GM21825 (cell line): ENCODE measurements at regions not wholly inside any gene's neighbourhood (a gene's known extent, or its start where the extent isn't known, plus 50 kb on each side); places are given as distances from the start of the nearest gene placed in this dataset.
A peak's percentile ranks its signal among the peaks of the same experiment; 100 is the strongest.
"Not testable (repeated sequence)": the region's sequence is repeated elsewhere in the genome, so short reads cannot be mapped to it uniquely, and the experiment has no call there.

Experiments used
- ATAC-seq: cut with Tn5 transposase; IDR thresholded peaks from one replicate; pipeline ENCODE4 v1.9.1; 2021; ENCODE audit warnings: mild to moderate bottlenecking, moderate library complexity; ENCODE audit not compliant: unreplicated experiment

- ATAC-seq = not testable (repeated sequence)
These were observed 115.6 kb upstream of the FABP2 start for GRCh38 chr4:119437515-119437914.

GRCh38 chr4:119408561-119409224, 86.8 kb upstream of the FABP2 start:
- not testable (repeated sequence) for ATAC-seq

- ATAC-seq = not testable (repeated sequence)
These were observed 85.0 kb upstream of the FABP2 start for GRCh38 chr4:119406721-119407460.

- not testable (repeated sequence) for ATAC-seq
These were observed 84.1 kb upstream of the FABP2 start for GRCh38 chr4:119406041-119406440.

GRCh38 chr4:119402322-119403308, 80.7 kb upstream of the FABP2 start:
- ATAC-seq = peak; percentile 79

GRCh38 chr4:119395701-119396100, 73.8 kb upstream of the FABP2 start:
- not testable (repeated sequence) for ATAC-seq

GRCh38 chr4:119394826-119395225, 72.9 kb upstream of the FABP2 start:
- ATAC-seq = no peak

GRCh38 chr4:119388791-119389190, 66.9 kb upstream of the FABP2 start:
- not testable (repeated sequence) for ATAC-seq

GRCh38 chr4:119374616-119375015, 52.7 kb upstream of the FABP2 start:
- ATAC-seq = not testable (repeated sequence)

GRCh38 chr4:119372316-119373062, 50.6 kb upstream of the FABP2 start:
- ATAC-seq = not testable (repeated sequence)
